DMS153 (cell line): ENCODE measurements at regions not wholly inside any gene's neighbourhood (a gene's known extent, or its start where the extent isn't known, plus 50 kb on each side); places are given as distances from the start of the nearest gene placed in this dataset.
"Not testable (repeated sequence)": the region's sequence is repeated elsewhere in the genome, so short reads cannot be mapped to it uniquely, and the experiment has no call there.

ENCODE experiments used
- DNase-seq: peaks from one replicate; lab custom pipeline; 2025; lab: John Stamatoyannopoulos, UW

- no peak for DNase-seq
Observed at GRCh38 chr5:52015760-52016159, 632.5 kb downstream of the ISL1 start.

GRCh38 chr5:52017567-52017966 is 634.3 kb downstream of the ISL1 start:
- DNase-seq, result no peak

- DNase-seq, result no peak
Observed at GRCh38 chr5:52024359-52024758, 641.1 kb downstream of the ISL1 start.

- not testable (repeated sequence) for DNase-seq
Observed at GRCh38 chr5:52029836-52030235, 646.6 kb downstream of the ISL1 start.

- DNase-seq, result no peak
Observed at GRCh38 chr5:52041842-52042241, 658.6 kb downstream of the ISL1 start.

GRCh38 chr5:52043137-52043536 is 659.9 kb downstream of the ISL1 start:
- no peak for DNase-seq

GRCh38 chr5:52043543-52043942 is 660.3 kb downstream of the ISL1 start:
- peak; percentile 88 for DNase-seq

- DNase-seq, result no peak
Observed at GRCh38 chr5:52051759-52052158, 668.5 kb downstream of the ISL1 start.

GRCh38 chr5:52063186-52063585 is 679.9 kb downstream of the ISL1 start:
- no peak for DNase-seq

GRCh38 chr5:52065182-52065581 is 681.9 kb downstream of the ISL1 start:
- DNase-seq, result no peak

GRCh38 chr5:52069997-52070396 is 686.7 kb downstream of the ISL1 start:
- DNase-seq, result no peak

GRCh38 chr5:52073993-52074689 is 690.9 kb downstream of the ISL1 start:
- DNase-seq, result no peak

GRCh38 chr5:52077941-52078815 is 694.9 kb downstream of the ISL1 start:
- no peak for DNase-seq

GRCh38 chr5:52102311-52102710 is 685.4 kb upstream of the ITGA1 start:
- DNase-seq, result not testable (repeated sequence)

- DNase-seq, result no peak
Observed at GRCh38 chr5:52107210-52107905, 680.4 kb upstream of the ITGA1 start.

GRCh38 chr5:52119768-52120167 is 667.9 kb upstream of the ITGA1 start:
- no peak for DNase-seq

GRCh38 chr5:52132053-52132452 is 655.7 kb upstream of the ITGA1 start:
- no peak for DNase-seq

- peak; percentile 39 for DNase-seq
Observed at GRCh38 chr5:52134013-52134650, 653.6 kb upstream of the ITGA1 start.

GRCh38 chr5:52139888-52140615 is 647.7 kb upstream of the ITGA1 start:
- DNase-seq, result no peak

GRCh38 chr5:52148679-52149078 is 639.0 kb upstream of the ITGA1 start:
- no peak for DNase-seq

- DNase-seq, result no peak
Observed at GRCh38 chr5:52150501-52150900, 637.2 kb upstream of the ITGA1 start.

- not testable (repeated sequence) for DNase-seq
Observed at GRCh38 chr5:52156809-52157208, 630.9 kb upstream of the ITGA1 start.
